ENCODE measurements at regions not wholly inside any gene's neighbourhood (a gene's known extent, or its start where the extent isn't known, plus 50 kb on each side); places are given as distances from the start of the nearest gene placed in this dataset.
A peak's percentile ranks its signal among the peaks of the same experiment; 100 is the strongest.

- no peak for DNase-seq (ENCODE audit: extremely low read depth, low read depth)
Observed at GRCh38 chr12:60832290-60832689, 1236.5 kb downstream of the SLC16A7 start.

- DNase-seq (ENCODE audit: extremely low read depth, low read depth), result no peak
Observed at GRCh38 chr12:60834372-60834771, 1238.5 kb downstream of the SLC16A7 start.

GRCh38 chr12:60834806-60835205 is 1239.0 kb downstream of the SLC16A7 start:
- DNase-seq (ENCODE audit: extremely low read depth, low read depth), result no peak

- DNase-seq (ENCODE audit: extremely low read depth, low read depth), result no peak
Observed at GRCh38 chr12:60836651-60837050, 1240.8 kb downstream of the SLC16A7 start.

GRCh38 chr12:60842181-60842580 is 1246.4 kb downstream of the SLC16A7 start:
- no peak for DNase-seq (ENCODE audit: extremely low read depth, low read depth)

- DNase-seq (ENCODE audit: extremely low read depth, low read depth), result no peak
Observed at GRCh38 chr12:60844101-60844500, 1248.3 kb downstream of the SLC16A7 start.

GRCh38 chr12:60844875-60845274 is 1249.0 kb downstream of the SLC16A7 start:
- no peak for DNase-seq (ENCODE audit: extremely low read depth, low read depth)

GRCh38 chr12:60845696-60846095 is 1249.9 kb downstream of the SLC16A7 start:
- DNase-seq (ENCODE audit: extremely low read depth, low read depth), result no peak

- DNase-seq (ENCODE audit: extremely low read depth, low read depth), result no peak
Observed at GRCh38 chr12:60847281-60847680, 1251.5 kb downstream of the SLC16A7 start.

- no peak for DNase-seq (ENCODE audit: extremely low read depth, low read depth)
Observed at GRCh38 chr12:60849723-60850122, 1253.9 kb downstream of the SLC16A7 start.

GRCh38 chr12:60853407-60853806 is 1257.6 kb downstream of the SLC16A7 start:
- DNase-seq (ENCODE audit: extremely low read depth, low read depth), result no peak

GRCh38 chr12:60863421-60863820 is 1267.6 kb downstream of the SLC16A7 start:
- DNase-seq (ENCODE audit: extremely low read depth, low read depth), result no peak

GRCh38 chr12:60872219-60872618 is 1276.4 kb downstream of the SLC16A7 start:
- DNase-seq (ENCODE audit: extremely low read depth, low read depth), result no peak

GRCh38 chr12:60872850-60873713 is 1277.3 kb downstream of the SLC16A7 start:
- no peak for DNase-seq (ENCODE audit: extremely low read depth, low read depth)

GRCh38 chr12:60874091-60874490 is 1278.3 kb downstream of the SLC16A7 start:
- DNase-seq (ENCODE audit: extremely low read depth, low read depth), result no peak

- peak; percentile 36 for DNase-seq (ENCODE audit: extremely low read depth, low read depth)
Observed at GRCh38 chr12:60920841-60921495, 1325.1 kb downstream of the SLC16A7 start.

GRCh38 chr12:60921541-60921940 is 1325.7 kb downstream of the SLC16A7 start:
- DNase-seq (ENCODE audit: extremely low read depth, low read depth), result no peak

GRCh38 chr12:60926256-60926655 is 1330.4 kb downstream of the SLC16A7 start:
- DNase-seq (ENCODE audit: extremely low read depth, low read depth), result no peak

- DNase-seq (ENCODE audit: extremely low read depth, low read depth), result no peak
Observed at GRCh38 chr12:60930151-60930550, 1330.1 kb upstream of the USP15 start.

GRCh38 chr12:60935981-60936761 is 1324.0 kb upstream of the USP15 start:
- no peak for DNase-seq (ENCODE audit: extremely low read depth, low read depth)

GRCh38 chr12:60947533-60947932 is 1312.7 kb upstream of the USP15 start:
- DNase-seq (ENCODE audit: extremely low read depth, low read depth), result no peak
